ENCODE measurements at regions not wholly inside any gene's neighbourhood (a gene's known extent, or its start where the extent isn't known, plus 50 kb on each side); places are given as distances from the start of the nearest gene placed in this dataset.

DNA sequence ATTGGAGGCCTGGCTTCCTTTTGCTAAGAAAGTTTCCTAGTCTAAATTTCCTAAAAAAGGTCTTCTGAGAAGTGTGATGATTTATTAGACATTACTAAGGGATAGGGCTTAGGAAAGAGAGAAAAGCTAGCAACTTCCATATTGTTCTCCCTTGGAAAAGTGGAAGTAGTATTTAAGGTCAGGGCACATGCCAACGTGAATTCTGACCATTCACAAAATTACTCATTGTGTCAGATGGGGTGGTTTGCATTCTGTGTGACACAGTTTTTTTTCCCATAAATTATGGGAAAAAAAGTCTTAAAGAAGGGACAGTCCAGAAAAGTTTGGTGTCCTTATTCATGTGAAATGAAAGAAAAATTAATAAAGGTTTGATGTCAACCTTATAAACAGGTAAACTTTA, 110.0 kb upstream of the ARRDC3 start (continued):
- TF ChIP-seq ZNF331 (CRISPR knock-in tag; IDR thresholded peaks at IDR 0.05; ENCODE audit: low read depth) (no peak), POLR2AphosphoS5 (IDR thresholded peaks at IDR 0.05; ENCODE audit: low read depth) (no peak), NANOG (IDR thresholded peaks at IDR 0.05; ENCODE audit: borderline replicate concordance) (no peak), EZH2 (IDR thresholded peaks at IDR 0.05; ENCODE audit: low read depth, unreplicated experiment) (no peak), JUNB (IDR thresholded peaks at IDR 0.05; ENCODE audit: unreplicated experiment) (no peak), STAT1 (IDR thresholded peaks at IDR 0.05; ENCODE audit: unreplicated experiment) (no peak), ETS1 (IDR thresholded peaks at IDR 0.05) (no peak)
- TF ChIP-seq, protein P1, sequence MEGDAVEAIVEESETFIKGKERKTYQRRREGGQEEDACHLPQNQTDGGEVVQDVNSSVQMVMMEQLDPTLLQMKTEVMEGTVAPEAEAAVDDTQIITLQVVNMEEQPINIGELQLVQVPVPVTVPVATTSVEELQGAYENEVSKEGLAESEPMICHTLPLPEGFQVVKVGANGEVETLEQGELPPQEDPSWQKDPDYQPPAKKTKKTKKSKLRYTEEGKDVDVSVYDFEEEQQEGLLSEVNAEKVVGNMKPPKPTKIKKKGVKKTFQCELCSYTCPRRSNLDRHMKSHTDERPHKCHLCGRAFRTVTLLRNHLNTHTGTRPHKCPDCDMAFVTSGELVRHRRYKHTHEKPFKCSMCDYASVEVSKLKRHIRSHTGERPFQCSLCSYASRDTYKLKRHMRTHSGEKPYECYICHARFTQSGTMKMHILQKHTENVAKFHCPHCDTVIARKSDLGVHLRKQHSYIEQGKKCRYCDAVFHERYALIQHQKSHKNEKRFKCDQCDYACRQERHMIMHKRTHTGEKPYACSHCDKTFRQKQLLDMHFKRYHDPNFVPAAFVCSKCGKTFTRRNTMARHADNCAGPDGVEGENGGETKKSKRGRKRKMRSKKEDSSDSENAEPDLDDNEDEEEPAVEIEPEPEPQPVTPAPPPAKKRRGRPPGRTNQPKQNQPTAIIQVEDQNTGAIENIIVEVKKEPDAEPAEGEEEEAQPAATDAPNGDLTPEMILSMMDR (conservative IDR thresholded peaks at IDR 0.05; ENCODE audit: low read depth in 2 of 2), result no peak
- TF ChIP-seq, protein P2, sequence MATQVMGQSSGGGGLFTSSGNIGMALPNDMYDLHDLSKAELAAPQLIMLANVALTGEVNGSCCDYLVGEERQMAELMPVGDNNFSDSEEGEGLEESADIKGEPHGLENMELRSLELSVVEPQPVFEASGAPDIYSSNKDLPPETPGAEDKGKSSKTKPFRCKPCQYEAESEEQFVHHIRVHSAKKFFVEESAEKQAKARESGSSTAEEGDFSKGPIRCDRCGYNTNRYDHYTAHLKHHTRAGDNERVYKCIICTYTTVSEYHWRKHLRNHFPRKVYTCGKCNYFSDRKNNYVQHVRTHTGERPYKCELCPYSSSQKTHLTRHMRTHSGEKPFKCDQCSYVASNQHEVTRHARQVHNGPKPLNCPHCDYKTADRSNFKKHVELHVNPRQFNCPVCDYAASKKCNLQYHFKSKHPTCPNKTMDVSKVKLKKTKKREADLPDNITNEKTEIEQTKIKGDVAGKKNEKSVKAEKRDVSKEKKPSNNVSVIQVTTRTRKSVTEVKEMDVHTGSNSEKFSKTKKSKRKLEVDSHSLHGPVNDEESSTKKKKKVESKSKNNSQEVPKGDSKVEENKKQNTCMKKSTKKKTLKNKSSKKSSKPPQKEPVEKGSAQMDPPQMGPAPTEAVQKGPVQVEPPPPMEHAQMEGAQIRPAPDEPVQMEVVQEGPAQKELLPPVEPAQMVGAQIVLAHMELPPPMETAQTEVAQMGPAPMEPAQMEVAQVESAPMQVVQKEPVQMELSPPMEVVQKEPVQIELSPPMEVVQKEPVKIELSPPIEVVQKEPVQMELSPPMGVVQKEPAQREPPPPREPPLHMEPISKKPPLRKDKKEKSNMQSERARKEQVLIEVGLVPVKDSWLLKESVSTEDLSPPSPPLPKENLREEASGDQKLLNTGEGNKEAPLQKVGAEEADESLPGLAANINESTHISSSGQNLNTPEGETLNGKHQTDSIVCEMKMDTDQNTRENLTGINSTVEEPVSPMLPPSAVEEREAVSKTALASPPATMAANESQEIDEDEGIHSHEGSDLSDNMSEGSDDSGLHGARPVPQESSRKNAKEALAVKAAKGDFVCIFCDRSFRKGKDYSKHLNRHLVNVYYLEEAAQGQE (IDR thresholded peaks at IDR 0.05; ENCODE audit: unreplicated experiment), result no peak

- Histone ChIP-seq H2AFZ (no peak overlapping the region), H3K4me3 (no peak overlapping the region), H3K27ac (ENCODE audit: low read depth) (no peak overlapping the region), H3K27me3 (ENCODE audit: insufficient read depth) (no peaks in the 10 kb centered on the region), H3K4me1 (ENCODE audit: insufficient read depth) (peaks cover 7% of the 10 kb centered on the region; the same call in 1 of the 2 replicates), H3F3A (replicated peaks; ENCODE audit: low read depth) (no peaks in the 10 kb centered on the region), H3K4me2 (no peak overlapping the region), H4K20me1 (replicated peaks; ENCODE audit: insufficient read depth) (no peaks in the 10 kb centered on the region), H3K36me3 (ENCODE audit: insufficient read depth) (no peaks in the 10 kb centered on the region), H3K79me2 (replicated peaks; ENCODE audit: insufficient read depth) (no peaks in the 10 kb centered on the region), H3K9me2 (ENCODE audit: insufficient read depth) (no peaks in the 10 kb centered on the region)
- Mint-ChIP-seq H3K27me3 (ENCODE audit: insufficient read depth, low read depth, poor library complexity) (peaks cover 2% of the 10 kb centered on the region), H3K4me3 (no peak overlapping the region), H3K4me1 (peaks cover 14% of the 10 kb centered on the region), H3K36me3 (ENCODE audit: low read depth) (no peaks in the 10 kb centered on the region), H3K9me3 (no peaks in the 10 kb centered on the region), H3K27ac (no peak overlapping the region)
- no peak for DNase-seq (ENCODE audit: low spot score)
- ATAC-seq, result no peak
- TF ChIP-seq JUNB (IDR thresholded peaks at IDR 0.05; ENCODE audit: unreplicated experiment) (no peak), NANOG (IDR thresholded peaks at IDR 0.05; ENCODE audit: borderline replicate concordance) (no peak), POLR2AphosphoS5 (IDR thresholded peaks at IDR 0.05; ENCODE audit: low read depth) (no peak)
- TF ChIP-seq, protein P2 (IDR thresholded peaks at IDR 0.05; ENCODE audit: unreplicated experiment), result no peak
Observed at GRCh38 chr5:91491229-91491628, 108.1 kb upstream of the ARRDC3 start.

All from GM23338 (cell line).